Cardiac fibroblast (primary cell): ENCODE measurements at regions not wholly inside any gene's neighbourhood (a gene's known extent, or its start where the extent isn't known, plus 50 kb on each side); places are given as distances from the start of the nearest gene placed in this dataset.

ENCODE experiments used
- DNase-seq, 2 donors: peaks; one replicate each; pipeline versions ENCODE4 v3.0.0 to v3.0.0-alpha.2; 2010; ENCODE audit warnings: low read depth in 2 of 2
- H3K4me3 ChIP-seq, 2 donors: replicated peaks in 1 of 2; 1 replicate in 1 of 2; 2 replicates in 1 of 2; pipeline ENCODE4 v1.5.1; 2011; ENCODE audit warnings: low read depth in 2 of 2, low read length in 2 of 2, mild to moderate bottlenecking in 2 of 2, moderate library complexity in 1 of 2
- TF ChIP-seq, protein P1 (sequence below): IDR thresholded peaks from one replicate; pipeline ENCODE4 v1.5.1; 2011; ENCODE audit warnings: low read depth, mild to moderate bottlenecking, low read length, inconsistent platforms

DNA sequence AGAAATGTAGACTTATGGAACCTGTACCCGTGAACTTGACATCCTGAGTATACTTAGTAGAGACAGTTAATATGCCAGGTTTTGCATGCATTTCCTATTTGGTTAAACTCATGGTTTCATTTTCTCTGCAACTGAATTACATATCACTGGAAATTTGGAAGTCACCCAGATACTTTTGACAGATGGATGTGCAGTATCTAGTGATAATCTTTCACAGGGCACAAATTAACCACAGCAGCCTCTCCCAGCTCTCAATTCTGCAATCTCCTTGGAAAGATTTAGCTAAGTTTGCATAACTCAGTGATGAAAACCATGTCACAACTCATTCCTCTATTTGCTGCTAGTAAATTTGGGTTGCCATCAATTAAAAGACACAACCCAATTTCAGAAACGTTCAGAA, 162.3 kb upstream of the TPM1 start:
- H3K4me3 ChIP-seq: no peak overlapping the region
- TF ChIP-seq, protein P1, sequence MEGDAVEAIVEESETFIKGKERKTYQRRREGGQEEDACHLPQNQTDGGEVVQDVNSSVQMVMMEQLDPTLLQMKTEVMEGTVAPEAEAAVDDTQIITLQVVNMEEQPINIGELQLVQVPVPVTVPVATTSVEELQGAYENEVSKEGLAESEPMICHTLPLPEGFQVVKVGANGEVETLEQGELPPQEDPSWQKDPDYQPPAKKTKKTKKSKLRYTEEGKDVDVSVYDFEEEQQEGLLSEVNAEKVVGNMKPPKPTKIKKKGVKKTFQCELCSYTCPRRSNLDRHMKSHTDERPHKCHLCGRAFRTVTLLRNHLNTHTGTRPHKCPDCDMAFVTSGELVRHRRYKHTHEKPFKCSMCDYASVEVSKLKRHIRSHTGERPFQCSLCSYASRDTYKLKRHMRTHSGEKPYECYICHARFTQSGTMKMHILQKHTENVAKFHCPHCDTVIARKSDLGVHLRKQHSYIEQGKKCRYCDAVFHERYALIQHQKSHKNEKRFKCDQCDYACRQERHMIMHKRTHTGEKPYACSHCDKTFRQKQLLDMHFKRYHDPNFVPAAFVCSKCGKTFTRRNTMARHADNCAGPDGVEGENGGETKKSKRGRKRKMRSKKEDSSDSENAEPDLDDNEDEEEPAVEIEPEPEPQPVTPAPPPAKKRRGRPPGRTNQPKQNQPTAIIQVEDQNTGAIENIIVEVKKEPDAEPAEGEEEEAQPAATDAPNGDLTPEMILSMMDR: no peak
- DNase-seq: peak in 1 of 2 donors; percentile 67

DNA sequence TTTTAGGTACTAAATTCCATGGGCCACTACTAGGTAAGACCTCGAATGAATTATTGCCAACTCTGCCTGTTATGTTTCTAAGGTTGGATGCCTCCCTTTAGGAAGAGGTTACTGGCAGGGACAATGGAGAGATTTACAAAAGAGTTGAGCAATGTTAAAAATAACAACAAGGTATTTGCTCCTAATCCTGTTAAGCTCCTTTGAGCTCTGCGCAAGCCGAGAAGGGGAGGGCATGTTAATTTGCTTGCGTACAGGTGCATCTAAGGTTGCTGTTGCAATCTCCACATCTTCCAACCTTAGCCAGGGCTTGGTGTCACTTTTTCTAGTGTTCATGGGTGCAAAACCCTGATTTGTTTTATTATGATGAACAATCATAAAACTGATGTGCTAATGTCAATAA, 161.5 kb upstream of the TPM1 start:
- DNase-seq: no peak
- TF ChIP-seq, protein P1: no peak
- no peak overlapping the region for H3K4me3 ChIP-seq

DNA sequence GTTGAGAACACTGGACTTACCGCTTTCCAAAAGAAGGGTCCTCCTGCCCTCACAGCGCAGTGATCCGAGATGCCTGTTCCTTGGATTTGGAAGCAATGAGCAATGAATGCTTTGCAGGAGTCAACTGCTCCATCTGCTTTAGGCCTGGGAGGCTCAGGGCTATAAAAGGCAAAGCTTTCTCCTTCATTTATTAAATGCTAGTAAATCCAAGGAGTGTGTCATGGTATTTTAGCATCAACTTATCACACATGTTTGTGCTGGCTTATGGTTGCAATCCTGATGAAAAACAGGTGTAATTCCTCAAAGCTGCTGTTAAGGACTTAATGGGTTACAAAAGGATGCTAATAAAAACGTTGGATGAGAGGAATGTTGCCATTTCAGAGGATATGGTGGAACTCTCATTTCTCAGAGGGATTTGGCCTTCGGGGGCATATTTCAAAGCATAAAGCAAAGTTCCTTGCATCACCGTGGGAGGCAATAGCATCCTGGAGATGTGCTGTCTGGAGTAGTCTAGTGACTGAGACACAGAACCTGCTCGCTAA, 158.5 kb upstream of the TPM1 start:
- DNase-seq: no peak
- no peak overlapping the region for H3K4me3 ChIP-seq
- TF ChIP-seq, protein P1: no peak

DNA sequence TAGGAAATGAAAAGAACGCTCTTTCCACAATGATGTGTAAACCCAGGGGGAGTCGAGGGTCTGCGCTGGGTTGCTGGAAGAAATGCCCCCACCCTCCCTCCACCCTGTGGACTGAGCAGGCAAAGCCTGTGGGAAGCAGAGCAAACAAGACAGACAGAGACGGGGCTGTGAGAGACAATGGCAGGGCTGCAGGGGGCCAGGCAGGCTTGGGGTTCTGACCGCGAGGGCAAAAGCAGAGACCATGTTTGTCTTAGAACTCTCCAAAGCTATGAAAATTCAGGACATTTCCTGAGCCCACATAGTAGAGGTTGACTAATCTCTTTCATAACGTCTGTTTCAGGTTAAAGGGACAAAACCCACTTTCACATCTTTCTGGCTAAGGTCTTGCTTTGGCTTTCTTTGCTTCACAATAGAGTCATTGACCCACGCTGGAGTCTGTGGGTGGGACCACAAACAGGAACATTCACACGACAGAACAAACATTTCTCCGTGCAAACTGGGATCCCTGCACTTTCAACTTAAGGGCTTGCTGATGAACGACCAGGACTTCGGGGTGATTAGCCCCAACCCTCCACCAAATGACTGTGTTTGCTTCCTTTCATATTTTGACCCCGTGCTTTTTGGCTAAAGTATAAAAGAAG, 156.0 kb upstream of the TPM1 start:
- no peak overlapping the region for H3K4me3 ChIP-seq
- TF ChIP-seq, protein P1: no peak
- peak in 1 of 2 donors; percentile 65 for DNase-seq

DNA sequence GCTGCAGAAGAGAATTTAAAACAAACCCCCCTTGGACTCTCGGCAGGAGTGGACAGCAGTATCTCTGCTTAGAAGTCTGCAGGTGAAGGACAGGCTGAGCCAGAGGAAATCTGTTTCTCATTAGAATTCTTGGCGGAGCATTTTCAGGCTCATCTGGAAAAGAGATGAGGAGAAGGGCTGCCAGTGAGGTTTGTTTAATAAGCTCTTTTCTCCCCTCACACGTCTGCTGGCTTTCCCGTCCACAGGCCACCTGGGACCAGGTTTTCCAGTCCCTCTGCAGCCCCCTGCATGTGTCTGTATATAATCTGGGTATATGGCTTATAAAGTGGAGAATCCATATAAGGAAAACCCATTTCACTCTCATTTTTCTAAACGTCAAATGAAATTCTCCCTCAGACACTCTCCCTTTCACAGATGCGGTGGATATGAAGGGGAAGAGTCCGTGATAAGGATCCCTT, 155.4 kb upstream of the TPM1 start:
- TF ChIP-seq, protein P1: no peak
- no peak overlapping the region for H3K4me3 ChIP-seq
- peak in 1 of 2 donors; percentile 28 for DNase-seq

DNA sequence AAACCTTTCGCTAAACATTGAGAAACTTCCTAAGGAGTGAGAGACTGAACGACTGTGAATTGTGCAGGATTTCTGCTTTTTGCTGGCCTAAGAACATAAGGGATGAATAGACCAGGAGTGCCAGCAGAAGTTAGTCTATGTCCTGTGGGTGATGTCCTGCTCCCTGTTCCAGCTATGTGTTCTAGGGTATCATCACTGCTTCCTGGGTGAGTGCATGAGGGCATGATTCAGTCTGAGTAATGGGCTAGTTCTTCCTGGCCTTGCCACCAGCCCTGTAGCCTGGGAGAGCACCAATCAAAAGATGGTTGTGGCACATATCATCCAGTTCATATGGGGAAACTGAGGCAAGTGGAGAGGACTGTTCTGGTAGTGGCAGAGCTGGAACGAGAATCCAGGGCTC, 153.9 kb upstream of the TPM1 start:
- TF ChIP-seq, protein P1: no peak
- DNase-seq: peak in 1 of 2 donors; percentile 50
- H3K4me3 ChIP-seq: no peak overlapping the region

DNA sequence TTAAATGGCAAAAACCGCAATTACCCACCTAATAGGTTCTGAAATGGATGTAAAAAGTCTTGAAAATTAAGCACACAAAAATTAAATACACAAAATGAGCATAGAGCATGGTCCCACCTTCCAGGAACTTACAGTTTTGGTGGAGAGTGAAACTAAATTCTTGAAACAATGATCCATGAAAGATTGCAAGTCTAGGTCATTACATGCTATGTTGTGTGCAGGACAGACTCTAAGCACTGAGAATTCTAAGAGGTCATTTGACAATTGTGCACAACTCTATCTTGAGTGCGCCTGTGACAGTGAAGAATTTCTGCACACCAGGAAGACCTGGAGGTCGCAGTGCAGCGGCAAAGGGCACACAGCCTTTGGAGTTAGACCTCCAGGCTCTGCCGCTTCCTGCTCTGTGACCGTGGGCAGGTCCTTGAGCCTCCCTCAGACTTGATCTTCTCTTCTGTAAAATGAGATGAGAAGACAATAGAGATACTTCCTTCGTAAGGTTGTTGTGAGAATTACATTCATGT, 153.3 kb upstream of the TPM1 start:
- H3K4me3 ChIP-seq: no peak overlapping the region
- TF ChIP-seq, protein P1: no peak
- no peak for DNase-seq
